ENCODE measurements at regions not wholly inside any gene's neighbourhood (a gene's known extent, or its start where the extent isn't known, plus 50 kb on each side); places are given as distances from the start of the nearest gene placed in this dataset.
A peak's percentile ranks its signal among the peaks of the same experiment; 100 is the strongest.

- no peaks in the 10 kb centered on the region for H3K9me3 ChIP-seq (ENCODE audit: control insufficient read depth in 4 of 4, insufficient read depth in 3 of 4, low read length in 3 of 4)
- H3K36me3 ChIP-seq (ENCODE audit: control insufficient read depth in 4 of 4, insufficient read depth in 4 of 4, low read length in 4 of 4) = no peaks in the 10 kb centered on the region
- H3K27ac ChIP-seq (ENCODE audit: low read depth in 1 of 2, low read length in 1 of 2) = no peak overlapping the region
- DNase-seq = no peak
- no peaks in the 10 kb centered on the region for H3K27me3 ChIP-seq (ENCODE audit: control insufficient read depth in 3 of 3, insufficient read depth in 3 of 3, low read length in 2 of 3)
- no peak overlapping the region for H3K4me3 ChIP-seq
- H3K4me1 ChIP-seq (ENCODE audit: control insufficient read depth in 5 of 5, insufficient read depth in 5 of 5, low read length in 5 of 5) = peaks cover 0 to 12% (median 6%) of the 10 kb centered on the region in 5 donors
- no peak for ATAC-seq (ENCODE audit: insufficient read depth, low FRiP score)
- TF ChIP-seq, protein P1, sequence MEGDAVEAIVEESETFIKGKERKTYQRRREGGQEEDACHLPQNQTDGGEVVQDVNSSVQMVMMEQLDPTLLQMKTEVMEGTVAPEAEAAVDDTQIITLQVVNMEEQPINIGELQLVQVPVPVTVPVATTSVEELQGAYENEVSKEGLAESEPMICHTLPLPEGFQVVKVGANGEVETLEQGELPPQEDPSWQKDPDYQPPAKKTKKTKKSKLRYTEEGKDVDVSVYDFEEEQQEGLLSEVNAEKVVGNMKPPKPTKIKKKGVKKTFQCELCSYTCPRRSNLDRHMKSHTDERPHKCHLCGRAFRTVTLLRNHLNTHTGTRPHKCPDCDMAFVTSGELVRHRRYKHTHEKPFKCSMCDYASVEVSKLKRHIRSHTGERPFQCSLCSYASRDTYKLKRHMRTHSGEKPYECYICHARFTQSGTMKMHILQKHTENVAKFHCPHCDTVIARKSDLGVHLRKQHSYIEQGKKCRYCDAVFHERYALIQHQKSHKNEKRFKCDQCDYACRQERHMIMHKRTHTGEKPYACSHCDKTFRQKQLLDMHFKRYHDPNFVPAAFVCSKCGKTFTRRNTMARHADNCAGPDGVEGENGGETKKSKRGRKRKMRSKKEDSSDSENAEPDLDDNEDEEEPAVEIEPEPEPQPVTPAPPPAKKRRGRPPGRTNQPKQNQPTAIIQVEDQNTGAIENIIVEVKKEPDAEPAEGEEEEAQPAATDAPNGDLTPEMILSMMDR (IDR thresholded peaks at IDR 0.05; ENCODE audit: control extremely low read depth, extremely low read depth) = no peak
- H3K9ac ChIP-seq (ENCODE audit: insufficient read depth in 1 of 2, low read length in 2 of 2) = no peak overlapping the region
These were observed 176.1 kb downstream of the KTN1 start for GRCh38 chr14:55756078-55756477.

DNA sequence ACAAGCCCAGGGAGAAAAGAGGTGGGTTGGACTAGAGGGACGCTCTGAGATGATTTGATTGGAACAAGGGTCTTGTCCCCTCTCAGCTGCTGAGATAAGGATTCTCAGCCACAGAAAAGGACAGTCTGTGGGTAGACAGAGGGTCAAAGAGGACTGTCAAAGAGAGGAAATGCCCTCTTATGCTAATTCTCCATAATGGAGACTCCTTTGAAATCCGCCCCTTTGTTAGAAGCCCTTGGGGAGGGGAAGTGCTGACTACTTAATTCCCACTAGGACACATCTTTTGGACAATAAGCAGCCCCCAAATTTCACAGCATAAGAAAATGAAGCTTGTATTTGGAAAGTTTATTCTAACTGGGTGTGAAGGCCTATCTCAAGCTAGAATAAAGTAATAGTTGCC is 176.6 kb downstream of the KTN1 start:
- H3K27ac ChIP-seq (ENCODE audit: low read depth in 1 of 2, low read length in 1 of 2) = no peak overlapping the region
- no peaks in the 10 kb centered on the region for H3K9me3 ChIP-seq (ENCODE audit: control insufficient read depth in 4 of 4, insufficient read depth in 3 of 4, low read length in 3 of 4)
- H3K36me3 ChIP-seq (ENCODE audit: control insufficient read depth in 4 of 4, insufficient read depth in 4 of 4, low read length in 4 of 4) = no peaks in the 10 kb centered on the region
- H3K4me3 ChIP-seq = no peak overlapping the region
- 97 to 98% methylated on average over 2 of the region's 2 CpGs for WGBS, 2 donors
- TF ChIP-seq, protein P1 (IDR thresholded peaks at IDR 0.05; ENCODE audit: control extremely low read depth, extremely low read depth) = no peak
- H3K9ac ChIP-seq (ENCODE audit: insufficient read depth in 1 of 2, low read length in 2 of 2) = no peak overlapping the region
- ATAC-seq (ENCODE audit: insufficient read depth, low FRiP score) = no peak
- no peak for DNase-seq
- H3K4me1 ChIP-seq (ENCODE audit: control insufficient read depth in 5 of 5, insufficient read depth in 5 of 5, low read length in 5 of 5) = peaks cover 0 to 12% (median 6%) of the 10 kb centered on the region in 5 donors
- H3K27me3 ChIP-seq (ENCODE audit: control insufficient read depth in 3 of 3, insufficient read depth in 3 of 3, low read length in 2 of 3) = peaks cover 0 to under 1% (median 0%) of the 10 kb centered on the region in 3 donors

- Histone ChIP-seq H3K9me3 (ENCODE audit: control insufficient read depth in 4 of 4, insufficient read depth in 3 of 4, low read length in 3 of 4) (no peaks in the 10 kb centered on the region), H3K4me1 (ENCODE audit: control insufficient read depth in 5 of 5, insufficient read depth in 5 of 5, low read length in 5 of 5) (peaks cover 0 to 6% (median 0%) of the 10 kb centered on the region in 5 donors), H3K36me3 (ENCODE audit: control insufficient read depth in 4 of 4, insufficient read depth in 4 of 4, low read length in 4 of 4) (no peaks in the 10 kb centered on the region), H3K27ac (ENCODE audit: low read depth in 1 of 2, low read length in 1 of 2) (no peak overlapping the region), H3K9ac (ENCODE audit: insufficient read depth in 1 of 2, low read length in 2 of 2) (no peak overlapping the region), H3K27me3 (ENCODE audit: control insufficient read depth in 3 of 3, insufficient read depth in 3 of 3, low read length in 2 of 3) (peaks cover 0 to 4% (median 0%) of the 10 kb centered on the region in 3 donors), H3K4me3 (no peak overlapping the region)
- TF ChIP-seq, protein P1 (IDR thresholded peaks at IDR 0.05; ENCODE audit: control extremely low read depth, extremely low read depth) = no peak
- DNase-seq (peak in 2 of 3 donors; percentile 30 to 38), ATAC-seq (ENCODE audit: insufficient read depth, low FRiP score) (no peak)
- WGBS, 2 donors = 73 to 95% methylated on average over 1 of the region's 1 CpG
These were observed 178.8 kb downstream of the KTN1 start for GRCh38 chr14:55758796-55759195.

Data from lung (tissue), 11 donors.